ENCODE measurements at regions not wholly inside any gene's neighbourhood (a gene's known extent, or its start where the extent isn't known, plus 50 kb on each side); places are given as distances from the start of the nearest gene placed in this dataset.
"Not testable (repeated sequence)": the region's sequence is repeated elsewhere in the genome, so short reads cannot be mapped to it uniquely, and the experiment has no call there.

- no peaks in the 10 kb centered on the region for H3K4me1 ChIP-seq (ENCODE audit: control insufficient read depth in 3 of 3, insufficient read depth in 3 of 3, low read length in 3 of 3)
- no peaks in the 10 kb centered on the region for H3K36me3 ChIP-seq (ENCODE audit: control insufficient read depth in 3 of 3, insufficient read depth in 3 of 3, low read length in 3 of 3)
- H3K9ac ChIP-seq (ENCODE audit: low read depth in 1 of 3, low read length in 3 of 3) = no peak overlapping the region
- H3K9me3 ChIP-seq (ENCODE audit: control insufficient read depth in 3 of 3, low read length in 3 of 3) = peaks cover 0 to 3% (median 0%) of the 10 kb centered on the region in 3 donors
- H3K4me3 ChIP-seq (ENCODE audit: low read length in 3 of 3) = no peak overlapping the region
- H3K27me3 ChIP-seq (ENCODE audit: control insufficient read depth in 3 of 3, insufficient read depth in 3 of 3, low read length in 3 of 3) = no peaks in the 10 kb centered on the region
- no peak overlapping the region for H3K27ac ChIP-seq (ENCODE audit: low read depth, low read length)
These were observed 991.4 kb downstream of the ADGRL2 start for GRCh38 chr1:82792151-82792550.

- H3K4me1 ChIP-seq (ENCODE audit: control insufficient read depth in 3 of 3, insufficient read depth in 3 of 3, low read length in 3 of 3) = no peaks in the 10 kb centered on the region
- no peak overlapping the region for H3K9ac ChIP-seq (ENCODE audit: low read depth in 1 of 3, low read length in 3 of 3)
- no peaks in the 10 kb centered on the region for H3K27me3 ChIP-seq (ENCODE audit: control insufficient read depth in 3 of 3, insufficient read depth in 3 of 3, low read length in 3 of 3)
- no peak overlapping the region for H3K4me3 ChIP-seq (ENCODE audit: low read length in 3 of 3)
- H3K36me3 ChIP-seq (ENCODE audit: control insufficient read depth in 3 of 3, insufficient read depth in 3 of 3, low read length in 3 of 3) = no peaks in the 10 kb centered on the region
- H3K27ac ChIP-seq (ENCODE audit: low read depth, low read length) = no peak overlapping the region
- peaks cover 0 to 3% (median 0%) of the 10 kb centered on the region in 3 donors for H3K9me3 ChIP-seq (ENCODE audit: control insufficient read depth in 3 of 3, low read length in 3 of 3)
These were observed 989.8 kb downstream of the ADGRL2 start for GRCh38 chr1:82790556-82790955.

DNA sequence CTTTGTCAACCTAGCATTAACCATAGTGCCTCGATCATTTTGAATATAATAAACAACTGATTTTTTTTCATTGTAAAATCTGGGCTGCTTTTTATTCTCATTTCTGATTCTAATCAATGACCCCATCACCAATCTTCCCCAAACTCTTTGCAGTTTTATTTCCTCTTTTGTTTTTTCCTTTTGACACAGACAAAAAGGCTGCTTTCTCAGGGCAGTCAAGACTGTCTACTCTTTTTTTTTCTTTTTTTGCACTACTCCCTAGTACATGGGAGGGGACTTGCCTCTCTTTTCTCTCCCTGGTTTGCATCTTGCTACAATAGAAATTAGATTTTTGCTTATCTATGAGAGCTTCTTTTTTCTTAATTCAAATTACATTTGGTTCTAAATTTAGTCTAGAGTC is 987.9 kb downstream of the ADGRL2 start:
- peaks cover 0 to 3% (median 0%) of the 10 kb centered on the region in 3 donors for H3K9me3 ChIP-seq (ENCODE audit: control insufficient read depth in 3 of 3, low read length in 3 of 3)
- H3K4me3 ChIP-seq (ENCODE audit: low read length in 3 of 3) = no peak overlapping the region
- no peak overlapping the region for H3K9ac ChIP-seq (ENCODE audit: low read depth in 1 of 3, low read length in 3 of 3)
- no peaks in the 10 kb centered on the region for H3K36me3 ChIP-seq (ENCODE audit: control insufficient read depth in 3 of 3, insufficient read depth in 3 of 3, low read length in 3 of 3)
- no peaks in the 10 kb centered on the region for H3K27me3 ChIP-seq (ENCODE audit: control insufficient read depth in 3 of 3, insufficient read depth in 3 of 3, low read length in 3 of 3)
- H3K4me1 ChIP-seq (ENCODE audit: control insufficient read depth in 3 of 3, insufficient read depth in 3 of 3, low read length in 3 of 3) = no peaks in the 10 kb centered on the region
- no peak overlapping the region for H3K27ac ChIP-seq (ENCODE audit: low read depth, low read length)

DNA sequence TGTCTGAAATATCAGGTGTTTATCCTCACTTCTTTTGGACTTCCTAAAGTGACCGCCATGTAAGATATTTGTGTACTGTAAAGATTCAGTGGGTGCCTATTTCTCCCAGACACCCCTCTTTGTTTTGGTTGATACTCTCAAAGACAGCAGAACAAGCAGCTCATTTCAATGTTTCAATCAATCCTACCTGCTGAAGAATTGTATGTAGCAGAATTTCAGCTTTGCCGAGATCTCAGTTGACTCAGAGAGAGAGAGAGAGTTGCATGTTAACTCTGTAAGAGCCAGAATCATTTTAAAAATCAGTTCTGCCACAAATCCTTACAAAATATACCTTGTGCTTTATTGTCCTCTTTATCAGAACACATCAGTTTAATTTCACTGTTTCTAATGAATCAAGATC is 987.3 kb downstream of the ADGRL2 start:
- Histone ChIP-seq H3K4me3 (ENCODE audit: low read length in 3 of 3) (no peak overlapping the region), H3K27ac (ENCODE audit: low read depth, low read length) (no peak overlapping the region), H3K9ac (ENCODE audit: low read depth in 1 of 3, low read length in 3 of 3) (no peak overlapping the region), H3K4me1 (ENCODE audit: control insufficient read depth in 3 of 3, insufficient read depth in 3 of 3, low read length in 3 of 3) (no peaks in the 10 kb centered on the region), H3K9me3 (ENCODE audit: control insufficient read depth in 3 of 3, low read length in 3 of 3) (peaks cover 0 to 3% (median 0%) of the 10 kb centered on the region in 3 donors), H3K36me3 (ENCODE audit: control insufficient read depth in 3 of 3, insufficient read depth in 3 of 3, low read length in 3 of 3) (no peaks in the 10 kb centered on the region), H3K27me3 (ENCODE audit: control insufficient read depth in 3 of 3, insufficient read depth in 3 of 3, low read length in 3 of 3) (no peaks in the 10 kb centered on the region)

- Histone ChIP-seq H3K9ac (ENCODE audit: low read depth in 1 of 3, low read length in 3 of 3) (no peak overlapping the region), H3K9me3 (ENCODE audit: control insufficient read depth in 3 of 3, low read length in 3 of 3) (peaks cover 0 to 3% (median 0%) of the 10 kb centered on the region in 3 donors), H3K4me3 (ENCODE audit: low read length in 3 of 3) (no peak overlapping the region), H3K4me1 (ENCODE audit: control insufficient read depth in 3 of 3, insufficient read depth in 3 of 3, low read length in 3 of 3) (no peaks in the 10 kb centered on the region), H3K27ac (ENCODE audit: low read depth, low read length) (no peak overlapping the region), H3K27me3 (ENCODE audit: control insufficient read depth in 3 of 3, insufficient read depth in 3 of 3, low read length in 3 of 3) (no peaks in the 10 kb centered on the region), H3K36me3 (ENCODE audit: control insufficient read depth in 3 of 3, insufficient read depth in 3 of 3, low read length in 3 of 3) (no peaks in the 10 kb centered on the region)
These were observed 986.1 kb downstream of the ADGRL2 start for GRCh38 chr1:82786883-82787282.

DNA sequence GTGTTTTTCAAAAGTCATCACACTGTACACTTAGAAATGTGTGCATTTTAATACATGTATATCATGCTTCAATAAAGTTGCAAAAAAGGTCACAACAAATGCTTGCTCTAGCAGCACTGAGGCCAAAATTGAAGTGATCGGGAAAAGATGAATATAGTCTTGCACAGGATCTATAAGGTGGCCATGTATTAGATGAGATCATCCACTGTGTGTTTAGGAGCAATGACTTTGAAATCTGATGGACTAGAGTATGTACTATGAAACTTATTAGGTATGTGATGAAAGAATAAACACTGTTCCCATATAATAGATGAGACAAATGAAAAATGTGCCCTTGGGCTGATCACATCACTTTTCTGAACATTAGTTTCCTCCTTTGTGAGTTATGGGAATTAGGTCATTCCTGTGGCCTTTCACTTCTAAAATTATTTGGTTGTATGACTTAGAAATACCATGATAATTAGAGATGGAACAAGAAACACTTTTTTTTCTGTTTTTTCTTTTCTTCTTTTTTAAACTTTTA is 984.6 kb downstream of the ADGRL2 start:
- Histone ChIP-seq H3K4me3 (ENCODE audit: low read length in 3 of 3) (no peak overlapping the region), H3K9me3 (ENCODE audit: control insufficient read depth in 3 of 3, low read length in 3 of 3) (peaks cover 0 to under 1% (median 0%) of the 10 kb centered on the region in 3 donors), H3K27me3 (ENCODE audit: control insufficient read depth in 3 of 3, insufficient read depth in 3 of 3, low read length in 3 of 3) (no peaks in the 10 kb centered on the region), H3K4me1 (ENCODE audit: control insufficient read depth in 3 of 3, insufficient read depth in 3 of 3, low read length in 3 of 3) (no peaks in the 10 kb centered on the region), H3K9ac (ENCODE audit: low read depth in 1 of 3, low read length in 3 of 3) (no peak overlapping the region), H3K36me3 (ENCODE audit: control insufficient read depth in 3 of 3, insufficient read depth in 3 of 3, low read length in 3 of 3) (no peaks in the 10 kb centered on the region), H3K27ac (ENCODE audit: low read depth, low read length) (no peak overlapping the region)

GRCh38 chr1:82783044-82783443 is 982.3 kb downstream of the ADGRL2 start:
- Histone ChIP-seq H3K4me1 (ENCODE audit: control insufficient read depth in 3 of 3, insufficient read depth in 3 of 3, low read length in 3 of 3) (no peaks in the 10 kb centered on the region), H3K27me3 (ENCODE audit: control insufficient read depth in 3 of 3, insufficient read depth in 3 of 3, low read length in 3 of 3) (no peaks in the 10 kb centered on the region), H3K27ac (ENCODE audit: low read depth, low read length) (no peak overlapping the region), H3K9ac (ENCODE audit: low read depth in 1 of 3, low read length in 3 of 3) (no peak overlapping the region), H3K9me3 (ENCODE audit: control insufficient read depth in 3 of 3, low read length in 3 of 3) (no peaks in the 10 kb centered on the region), H3K4me3 (ENCODE audit: low read length in 3 of 3) (no peak overlapping the region), H3K36me3 (ENCODE audit: control insufficient read depth in 3 of 3, insufficient read depth in 3 of 3, low read length in 3 of 3) (no peaks in the 10 kb centered on the region)

DNA sequence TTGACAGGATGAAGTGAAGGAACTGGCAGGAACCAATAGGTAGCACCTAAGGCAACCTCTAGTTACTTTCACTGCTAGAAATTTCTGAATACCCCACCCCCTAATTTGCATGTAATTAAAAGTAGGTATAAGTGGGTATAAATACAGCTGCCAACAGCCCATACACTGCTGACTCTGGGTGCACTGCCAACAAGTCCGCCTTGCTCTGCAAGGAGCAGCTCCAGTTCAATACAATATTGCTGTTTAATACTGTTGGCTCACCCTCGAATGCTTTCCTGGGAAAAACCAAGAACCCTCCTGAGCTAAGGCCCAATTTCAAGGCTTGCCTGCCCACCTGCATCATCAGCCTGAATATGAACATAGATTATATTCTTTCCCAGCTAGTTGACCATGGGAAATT is 981.9 kb downstream of the ADGRL2 start:
- Histone ChIP-seq H3K36me3 (ENCODE audit: control insufficient read depth in 3 of 3, insufficient read depth in 3 of 3, low read length in 3 of 3) (no peaks in the 10 kb centered on the region), H3K9me3 (ENCODE audit: control insufficient read depth in 3 of 3, low read length in 3 of 3) (no peaks in the 10 kb centered on the region), H3K27me3 (ENCODE audit: control insufficient read depth in 3 of 3, insufficient read depth in 3 of 3, low read length in 3 of 3) (no peaks in the 10 kb centered on the region), H3K27ac (ENCODE audit: low read depth, low read length) (no peak overlapping the region), H3K9ac (ENCODE audit: low read depth in 1 of 3, low read length in 3 of 3) (no peak overlapping the region), H3K4me3 (ENCODE audit: low read length in 3 of 3) (no peak overlapping the region), H3K4me1 (ENCODE audit: control insufficient read depth in 3 of 3, insufficient read depth in 3 of 3, low read length in 3 of 3) (no peaks in the 10 kb centered on the region)

GRCh38 chr1:82778612-82779011 is 977.9 kb downstream of the ADGRL2 start:
- no peak overlapping the region for H3K9ac ChIP-seq (ENCODE audit: low read depth in 1 of 3, low read length in 3 of 3)
- no peaks in the 10 kb centered on the region for H3K4me1 ChIP-seq (ENCODE audit: control insufficient read depth in 3 of 3, insufficient read depth in 3 of 3, low read length in 3 of 3)
- no peaks in the 10 kb centered on the region for H3K9me3 ChIP-seq (ENCODE audit: control insufficient read depth in 3 of 3, low read length in 3 of 3)
- H3K27me3 ChIP-seq (ENCODE audit: control insufficient read depth in 3 of 3, insufficient read depth in 3 of 3, low read length in 3 of 3) = no peaks in the 10 kb centered on the region
- no peaks in the 10 kb centered on the region for H3K36me3 ChIP-seq (ENCODE audit: control insufficient read depth in 3 of 3, insufficient read depth in 3 of 3, low read length in 3 of 3)
- H3K27ac ChIP-seq (ENCODE audit: low read depth, low read length) = no peak overlapping the region
- H3K4me3 ChIP-seq (ENCODE audit: low read length in 3 of 3) = no peak overlapping the region

GRCh38 chr1:82777240-82777639 is 976.5 kb downstream of the ADGRL2 start:
- H3K27me3 ChIP-seq (ENCODE audit: control insufficient read depth in 3 of 3, insufficient read depth in 3 of 3, low read length in 3 of 3) = no peaks in the 10 kb centered on the region
- H3K36me3 ChIP-seq (ENCODE audit: control insufficient read depth in 3 of 3, insufficient read depth in 3 of 3, low read length in 3 of 3) = no peaks in the 10 kb centered on the region
- no peaks in the 10 kb centered on the region for H3K4me1 ChIP-seq (ENCODE audit: control insufficient read depth in 3 of 3, insufficient read depth in 3 of 3, low read length in 3 of 3)
- H3K27ac ChIP-seq (ENCODE audit: low read depth, low read length) = no peak overlapping the region
- no peak overlapping the region for H3K9ac ChIP-seq (ENCODE audit: low read depth in 1 of 3, low read length in 3 of 3)
- no peak overlapping the region for H3K4me3 ChIP-seq (ENCODE audit: low read length in 3 of 3)
- no peaks in the 10 kb centered on the region for H3K9me3 ChIP-seq (ENCODE audit: control insufficient read depth in 3 of 3, low read length in 3 of 3)

- not testable (repeated sequence) for H3K4me3 ChIP-seq (ENCODE audit: low read length in 3 of 3); H3K9ac ChIP-seq (ENCODE audit: low read depth in 1 of 3, low read length in 3 of 3); H3K4me1 ChIP-seq (ENCODE audit: control insufficient read depth in 3 of 3, insufficient read depth in 3 of 3, low read length in 3 of 3); H3K9me3 ChIP-seq (ENCODE audit: control insufficient read depth in 3 of 3, low read length in 3 of 3); H3K27me3 ChIP-seq (ENCODE audit: control insufficient read depth in 3 of 3, insufficient read depth in 3 of 3, low read length in 3 of 3); H3K27ac ChIP-seq (ENCODE audit: low read depth, low read length); H3K36me3 ChIP-seq (ENCODE audit: control insufficient read depth in 3 of 3, insufficient read depth in 3 of 3, low read length in 3 of 3)
These were observed 976.0 kb downstream of the ADGRL2 start for GRCh38 chr1:82776730-82777129.

All from skeletal muscle tissue (tissue), 3 donors.